HL-60 (cell line): ENCODE measurements at regions not wholly inside any gene's neighbourhood (a gene's known extent, or its start where the extent isn't known, plus 50 kb on each side); places are given as distances from the start of the nearest gene placed in this dataset.

Experiments
- DNase-seq, 2 experiments: peaks; one replicate each; pipeline ENCODE4 v3.0.0-alpha.2; 2010 to 2020; ENCODE audit warnings: low read depth in 1 of 2, low spot score in 1 of 2
- H3K27ac ChIP-seq: fragments of 250-450 bp; sonication (Bioruptor Pico); replicated peaks from 2 replicates; pipeline ENCODE4 v1.5.1; 2020; ENCODE audit warnings: mild to moderate bottlenecking, moderate library complexity
- H3K27me3 ChIP-seq: fragments of 250-450 bp; sonication (Bioruptor Pico); 2 replicates; pipeline ENCODE4 v1.5.1; 2021; ENCODE audit warnings: mild to moderate bottlenecking, moderate library complexity; ENCODE audit not compliant: insufficient read depth, poor library complexity, severe bottlenecking
- H3K4me3 ChIP-seq: replicated peaks from 2 replicates; pipeline ENCODE4 v1.5.1; 2011; ENCODE audit warnings: mild to moderate bottlenecking, control low read depth, low read length; ENCODE audit not compliant: insufficient read depth
- CTCF ChIP-seq: IDR thresholded peaks from one replicate; pipeline ENCODE4 v1.5.1; 2011; ENCODE audit warnings: low read length, control low read depth, inconsistent platforms; ENCODE audit not compliant: insufficient read depth
- GABPA ChIP-seq: IDR thresholded peaks from 2 replicates; pipeline ENCODE4 v1.6.1; 2012; ENCODE audit warnings: low read depth
- POLR2AphosphoS5 ChIP-seq: IDR thresholded peaks from 2 replicates; pipeline ENCODE4 v1.6.1; 2012; ENCODE audit warnings: low read depth
- SPI1 ChIP-seq: IDR thresholded peaks from 2 replicates; pipeline ENCODE4 v1.6.1; 2012; ENCODE audit warnings: low read depth, mild to moderate bottlenecking, borderline replicate concordance
- TF ChIP-seq, protein P1 (sequence below): IDR thresholded peaks from 2 replicates; pipeline ENCODE4 v1.6.1; 2012; ENCODE audit warnings: low read depth; ENCODE audit not compliant: insufficient replicate concordance

GRCh38 chr1:192453360-192453992 lies 122.1 kb upstream of the RGS1 start:
- no peak overlapping the region for H3K27ac ChIP-seq
- H3K4me3 ChIP-seq: no peak overlapping the region
- TF ChIP-seq, protein P1, sequence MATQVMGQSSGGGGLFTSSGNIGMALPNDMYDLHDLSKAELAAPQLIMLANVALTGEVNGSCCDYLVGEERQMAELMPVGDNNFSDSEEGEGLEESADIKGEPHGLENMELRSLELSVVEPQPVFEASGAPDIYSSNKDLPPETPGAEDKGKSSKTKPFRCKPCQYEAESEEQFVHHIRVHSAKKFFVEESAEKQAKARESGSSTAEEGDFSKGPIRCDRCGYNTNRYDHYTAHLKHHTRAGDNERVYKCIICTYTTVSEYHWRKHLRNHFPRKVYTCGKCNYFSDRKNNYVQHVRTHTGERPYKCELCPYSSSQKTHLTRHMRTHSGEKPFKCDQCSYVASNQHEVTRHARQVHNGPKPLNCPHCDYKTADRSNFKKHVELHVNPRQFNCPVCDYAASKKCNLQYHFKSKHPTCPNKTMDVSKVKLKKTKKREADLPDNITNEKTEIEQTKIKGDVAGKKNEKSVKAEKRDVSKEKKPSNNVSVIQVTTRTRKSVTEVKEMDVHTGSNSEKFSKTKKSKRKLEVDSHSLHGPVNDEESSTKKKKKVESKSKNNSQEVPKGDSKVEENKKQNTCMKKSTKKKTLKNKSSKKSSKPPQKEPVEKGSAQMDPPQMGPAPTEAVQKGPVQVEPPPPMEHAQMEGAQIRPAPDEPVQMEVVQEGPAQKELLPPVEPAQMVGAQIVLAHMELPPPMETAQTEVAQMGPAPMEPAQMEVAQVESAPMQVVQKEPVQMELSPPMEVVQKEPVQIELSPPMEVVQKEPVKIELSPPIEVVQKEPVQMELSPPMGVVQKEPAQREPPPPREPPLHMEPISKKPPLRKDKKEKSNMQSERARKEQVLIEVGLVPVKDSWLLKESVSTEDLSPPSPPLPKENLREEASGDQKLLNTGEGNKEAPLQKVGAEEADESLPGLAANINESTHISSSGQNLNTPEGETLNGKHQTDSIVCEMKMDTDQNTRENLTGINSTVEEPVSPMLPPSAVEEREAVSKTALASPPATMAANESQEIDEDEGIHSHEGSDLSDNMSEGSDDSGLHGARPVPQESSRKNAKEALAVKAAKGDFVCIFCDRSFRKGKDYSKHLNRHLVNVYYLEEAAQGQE: no peak
- no peak for TF ChIP-seq SPI1
- TF ChIP-seq POLR2AphosphoS5: no peak
- DNase-seq: no peak
- H3K27me3 ChIP-seq: no peaks in the 10 kb centered on the region

DNA sequence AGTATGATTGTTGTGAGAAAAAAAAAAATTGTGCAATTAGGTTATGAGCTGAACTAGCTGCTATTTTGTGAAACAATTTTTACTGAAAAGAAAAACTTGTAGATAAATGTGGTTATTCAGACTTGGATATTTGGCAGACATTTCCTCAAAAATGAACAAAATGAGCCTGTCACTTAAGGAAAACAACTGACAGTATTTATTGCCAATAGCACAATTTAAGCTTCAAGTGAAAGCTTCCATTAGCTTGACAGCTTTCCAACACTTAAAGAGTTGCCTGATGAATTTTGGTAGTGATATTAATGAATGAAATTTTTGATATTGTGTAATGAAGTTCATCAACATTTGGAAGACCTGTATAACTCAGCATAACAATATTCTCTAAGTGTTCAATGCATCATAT lies 116.1 kb upstream of the RGS1 start:
- TF ChIP-seq SPI1 (no peak), CTCF (no peak), POLR2AphosphoS5 (no peak), GABPA (no peak)
- TF ChIP-seq, protein P1: no peak
- DNase-seq: no peak
- H3K27me3 ChIP-seq: no peaks in the 10 kb centered on the region
- no peak overlapping the region for H3K4me3 ChIP-seq
- H3K27ac ChIP-seq: no peak overlapping the region

- no peak overlapping the region for H3K4me3 ChIP-seq
- TF ChIP-seq CTCF: no peak
- TF ChIP-seq POLR2AphosphoS5: no peak
- TF ChIP-seq GABPA: no peak
- no peak for TF ChIP-seq SPI1
- no peak overlapping the region for H3K27ac ChIP-seq
- H3K27me3 ChIP-seq: no peaks in the 10 kb centered on the region
- DNase-seq: no peak
These were observed 113.9 kb upstream of the RGS1 start for GRCh38 chr1:192461684-192462083.

- H3K27ac ChIP-seq: no peak overlapping the region
- H3K27me3 ChIP-seq: no peaks in the 10 kb centered on the region
- no peak for DNase-seq
- H3K4me3 ChIP-seq: no peak overlapping the region
- TF ChIP-seq GABPA (no peak), SPI1 (no peak), CTCF (no peak), POLR2AphosphoS5 (no peak)
- TF ChIP-seq, protein P1: no peak
These were observed 113.0 kb upstream of the RGS1 start for GRCh38 chr1:192462616-192463015.
